Ishikawa (cell line): ENCODE measurements at regions not wholly inside any gene's neighbourhood (a gene's known extent, or its start where the extent isn't known, plus 50 kb on each side); places are given as distances from the start of the nearest gene placed in this dataset.

Source experiments
- CEBPB ChIP-seq: IDR thresholded peaks from 2 replicates; pipeline ENCODE4 v1.6.1; 2012
- CREB1 ChIP-seq: IDR thresholded peaks from 2 replicates; pipeline ENCODE4 v1.6.1; 2012; ENCODE audit warnings: low read depth
- EGR1 ChIP-seq: IDR thresholded peaks from 2 replicates; pipeline ENCODE4 v1.6.1; 2012
- EP300 ChIP-seq: IDR thresholded peaks from 2 replicates; pipeline ENCODE4 v1.6.1; 2012; ENCODE audit warnings: borderline replicate concordance
- NFIC ChIP-seq: IDR thresholded peaks from 2 replicates; pipeline ENCODE4 v1.6.1; 2012
- RAD21 ChIP-seq: IDR thresholded peaks from 2 replicates; pipeline ENCODE4 v1.6.1; 2012; ENCODE audit warnings: low read depth
- TAF1 ChIP-seq: IDR thresholded peaks from 2 replicates; pipeline ENCODE4 v1.6.1; 2012; ENCODE audit warnings: low read depth, mild to moderate bottlenecking
- ZBTB7A ChIP-seq: IDR thresholded peaks from 2 replicates; pipeline ENCODE4 v1.6.1; 2012; ENCODE audit warnings: low read depth
- TF ChIP-seq, protein P1 (sequence below): IDR thresholded peaks from 2 replicates; pipeline ENCODE4 v1.6.1; 2012

DNA sequence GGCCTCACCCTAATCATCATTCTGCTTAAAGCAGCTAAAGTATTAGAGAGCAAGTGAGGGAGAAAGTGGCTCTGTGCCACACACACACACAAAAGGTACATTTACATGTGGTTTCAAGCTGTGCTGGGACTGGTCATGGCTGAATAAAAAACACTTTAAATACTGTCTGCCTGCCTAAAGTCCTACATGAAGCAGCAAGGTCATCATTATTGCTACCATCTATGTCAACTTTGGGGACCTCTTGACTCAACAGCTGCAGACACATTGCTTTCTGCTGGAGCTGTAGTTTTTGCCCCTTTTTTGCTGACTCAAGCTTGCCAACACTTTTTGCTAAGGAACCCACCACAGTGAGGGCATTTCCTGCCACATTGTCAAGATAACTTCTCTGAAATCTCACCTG, 1237.9 kb downstream of the ROBO2 start:
- TF ChIP-seq, protein P1, sequence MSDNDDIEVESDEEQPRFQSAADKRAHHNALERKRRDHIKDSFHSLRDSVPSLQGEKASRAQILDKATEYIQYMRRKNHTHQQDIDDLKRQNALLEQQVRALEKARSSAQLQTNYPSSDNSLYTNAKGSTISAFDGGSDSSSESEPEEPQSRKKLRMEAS, result no peak
- no peak for TF ChIP-seq EP300
- TF ChIP-seq ZBTB7A, result no peak
- no peak for TF ChIP-seq CREB1
- TF ChIP-seq TAF1, result no peak
- TF ChIP-seq RAD21, result no peak
- no peak for TF ChIP-seq EGR1
- TF ChIP-seq CEBPB, result no peak
- no peak for TF ChIP-seq NFIC
